HS-5 (cell line): ENCODE measurements at regions not wholly inside any gene's neighbourhood (a gene's known extent, or its start where the extent isn't known, plus 50 kb on each side); places are given as distances from the start of the nearest gene placed in this dataset.

ENCODE experiments used
- DNase-seq: peaks from one replicate; pipeline ENCODE4 v3.0.0-alpha.2; 2012; ENCODE audit warnings: low read depth

DNA sequence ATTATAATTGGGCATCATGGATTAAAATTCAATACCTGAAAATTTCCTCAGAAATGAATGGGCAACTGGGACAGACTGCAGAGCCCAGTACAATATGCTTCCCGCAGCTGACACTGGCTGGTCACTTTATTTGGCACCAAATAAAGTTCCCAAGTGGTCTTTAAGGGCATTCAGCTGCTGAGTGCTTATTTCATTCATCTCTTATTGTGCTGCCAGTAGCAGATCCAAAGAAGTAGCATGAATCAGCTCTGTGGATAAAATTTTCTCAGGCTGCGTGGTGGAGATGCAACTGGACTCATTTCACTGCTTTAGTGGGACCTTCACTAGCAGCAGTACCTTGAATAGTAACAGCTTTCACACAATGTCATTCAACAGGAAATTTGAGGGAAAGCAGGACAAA, 226.3 kb upstream of the ADGRL2 start:
- no peak for DNase-seq

GRCh38 chr1:81573458-81573857, 227.3 kb upstream of the ADGRL2 start:
- DNase-seq: no peak

DNA sequence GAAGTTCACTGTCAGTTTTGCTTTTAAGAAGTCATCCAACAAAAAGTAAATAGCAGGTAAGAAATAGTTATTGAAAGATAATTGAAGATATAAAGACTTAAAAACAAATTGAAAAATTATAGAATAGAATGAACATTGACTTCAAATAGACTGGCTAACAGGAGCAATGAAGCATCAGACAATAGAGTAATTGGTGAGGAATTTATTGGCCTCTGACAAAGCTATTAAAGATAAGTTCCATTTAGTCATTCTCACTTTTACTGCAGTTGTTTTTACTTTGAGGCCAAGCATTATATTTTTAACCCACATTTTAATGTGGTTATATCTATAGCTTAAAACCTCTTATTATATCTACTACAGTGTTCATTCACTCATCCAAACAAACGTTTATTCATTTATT, 228.8 kb upstream of the ADGRL2 start:
- no peak for DNase-seq

- no peak for DNase-seq
Observed at GRCh38 chr1:81569761-81570160, 231.0 kb upstream of the ADGRL2 start.

DNA sequence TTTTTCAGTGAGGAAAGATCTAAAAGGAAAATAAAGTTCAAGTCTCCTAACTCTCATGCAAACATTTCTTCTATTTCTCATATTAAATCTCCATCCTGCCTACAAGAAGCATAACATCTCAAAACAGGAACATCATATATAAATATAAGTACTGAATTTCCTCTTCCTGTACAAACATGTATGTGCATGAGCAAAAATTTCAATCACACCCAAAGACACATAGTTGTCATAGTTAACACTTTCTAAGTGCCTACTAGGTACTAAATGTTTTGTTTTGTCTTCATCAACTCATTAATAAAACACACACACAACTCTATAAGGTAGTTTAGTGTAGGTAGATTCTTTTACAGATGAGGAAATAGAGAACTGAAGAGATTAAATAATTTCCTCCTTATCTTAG, 237.1 kb upstream of the ADGRL2 start:
- no peak for DNase-seq

GRCh38 chr1:81562934-81563333, 237.8 kb upstream of the ADGRL2 start:
- no peak for DNase-seq

DNA sequence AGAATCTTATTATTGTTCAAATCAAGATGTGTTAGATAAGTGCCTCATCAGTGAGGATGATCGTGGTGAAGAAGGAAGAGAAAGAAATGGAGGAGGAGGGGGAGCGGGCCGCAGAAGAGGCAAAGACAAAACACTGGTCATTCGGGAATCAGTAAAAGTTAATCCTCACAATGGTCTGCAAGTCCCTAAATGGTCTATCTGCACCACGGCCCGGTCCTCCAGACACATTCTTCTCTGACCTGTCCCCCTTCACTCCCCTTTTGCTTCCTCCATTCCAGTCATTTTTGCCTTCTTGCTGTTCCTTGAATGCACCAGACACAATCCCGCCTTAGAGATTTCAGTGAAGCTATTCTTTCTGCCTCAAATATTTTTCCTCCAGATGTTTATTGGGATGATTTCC, 240.1 kb upstream of the ADGRL2 start:
- DNase-seq: no peak

DNA sequence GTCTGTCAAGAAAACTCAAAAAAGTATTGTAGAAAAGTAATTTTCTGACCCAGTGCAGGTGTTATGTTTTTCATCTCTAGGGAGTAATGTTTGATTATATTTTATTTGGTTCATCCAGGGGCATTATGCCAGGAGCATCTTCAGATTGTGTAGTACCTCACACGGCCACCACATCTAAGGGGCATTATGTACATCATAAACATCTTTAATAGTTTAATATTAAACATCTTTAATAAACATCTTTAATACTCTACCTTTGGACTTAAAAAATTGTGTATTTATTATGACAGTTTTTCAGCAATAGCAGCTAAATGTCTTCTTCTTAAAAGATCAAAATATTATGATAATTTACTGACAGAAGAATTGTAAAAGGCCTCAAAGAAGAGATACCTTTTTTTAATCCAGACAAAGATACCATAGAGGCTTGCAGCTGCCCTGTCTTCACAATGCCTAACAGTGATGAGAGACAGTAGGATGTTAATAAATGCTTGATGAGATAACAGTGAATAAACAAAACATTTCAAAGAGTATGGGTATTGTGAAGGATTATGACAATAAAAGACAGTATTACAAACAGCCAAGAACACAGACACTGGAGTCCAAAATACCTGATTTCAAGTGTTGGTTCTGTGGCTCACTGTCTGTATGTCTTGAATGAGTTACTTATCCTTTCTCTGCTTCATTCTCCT, 240.9 kb upstream of the ADGRL2 start:
- DNase-seq: no peak

DNA sequence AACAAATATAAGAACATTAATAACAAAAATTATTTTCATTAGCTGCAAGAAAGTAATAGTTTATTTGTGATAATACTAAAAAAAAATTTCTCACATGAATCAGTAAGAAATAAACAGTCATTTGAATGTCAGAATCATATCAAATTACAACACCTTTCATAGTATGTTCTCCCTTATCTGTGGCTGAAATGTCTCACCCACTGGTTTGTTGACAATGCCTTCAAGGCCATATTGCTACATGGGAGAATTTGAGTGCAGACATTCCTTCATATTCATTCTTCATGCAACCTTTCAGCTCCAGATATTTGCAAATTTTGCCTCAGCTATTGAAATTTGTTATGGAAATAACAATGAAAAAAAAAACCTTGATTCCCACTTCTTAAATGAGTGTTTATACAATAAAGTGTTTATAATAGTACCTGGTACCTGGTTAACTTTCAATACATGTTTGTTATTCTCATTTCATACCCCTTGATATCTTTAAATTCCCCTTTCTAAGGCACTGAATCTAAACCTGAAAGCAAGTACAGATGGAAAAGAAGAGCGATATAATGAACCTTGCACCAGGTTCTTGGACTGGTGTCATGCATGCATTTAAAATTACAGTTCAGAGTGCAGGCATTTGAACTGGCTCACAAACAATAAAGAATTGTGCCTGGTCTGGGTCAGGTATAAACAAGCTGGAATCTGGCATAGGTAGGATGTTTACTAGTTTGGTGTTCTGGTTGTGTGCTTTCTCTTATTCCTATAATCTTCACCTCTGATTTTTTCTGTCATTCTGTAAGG, 242.2 kb upstream of the ADGRL2 start:
- no peak for DNase-seq

- DNase-seq: no peak
Observed at GRCh38 chr1:81556968-81557367, 243.8 kb upstream of the ADGRL2 start.

DNA sequence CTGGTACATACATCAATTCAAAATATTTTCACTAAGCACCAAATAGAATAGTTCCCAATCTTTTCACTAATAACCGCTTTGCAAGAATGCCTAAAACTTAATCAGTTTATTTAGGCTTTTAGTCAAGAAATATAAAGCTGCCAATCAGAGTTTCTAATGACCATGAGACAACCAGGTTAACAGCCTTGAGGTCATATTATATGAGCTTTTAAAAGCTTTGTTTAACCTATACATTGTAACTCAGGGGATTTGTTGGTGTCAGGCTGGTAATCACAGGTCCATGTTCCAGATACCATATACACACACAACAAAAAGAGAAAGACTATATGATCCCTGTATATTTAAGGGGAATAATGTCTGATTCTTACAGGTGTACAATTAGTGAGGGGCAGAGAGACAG, 246.2 kb upstream of the ADGRL2 start:
- DNase-seq: no peak

GRCh38 chr1:81554108-81554507, 246.6 kb upstream of the ADGRL2 start:
- no peak for DNase-seq

GRCh38 chr1:81553503-81553902, 247.2 kb upstream of the ADGRL2 start:
- DNase-seq: no peak

DNA sequence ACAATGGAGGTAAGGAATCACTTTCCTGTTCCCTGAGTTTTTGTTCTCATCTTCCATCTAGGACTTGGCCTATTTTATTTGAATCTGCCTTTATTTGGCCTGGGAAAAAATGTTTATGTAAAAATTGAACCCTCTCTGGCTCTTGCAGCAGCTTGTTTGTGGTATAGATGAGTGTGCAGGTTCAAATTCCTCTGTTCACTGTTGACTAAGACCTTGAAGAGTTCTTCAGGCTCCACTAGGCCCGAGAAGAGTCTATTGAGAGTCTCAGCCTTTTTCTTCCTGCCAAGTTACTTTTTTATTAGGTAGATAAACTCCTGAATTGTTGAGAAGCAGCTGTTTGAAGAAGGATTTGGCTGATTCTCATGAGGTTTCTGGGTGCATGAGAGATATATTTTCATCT, 248.8 kb upstream of the ADGRL2 start:
- DNase-seq: no peak

- no peak for DNase-seq
Observed at GRCh38 chr1:81550753-81551152, 250.0 kb upstream of the ADGRL2 start.

DNA sequence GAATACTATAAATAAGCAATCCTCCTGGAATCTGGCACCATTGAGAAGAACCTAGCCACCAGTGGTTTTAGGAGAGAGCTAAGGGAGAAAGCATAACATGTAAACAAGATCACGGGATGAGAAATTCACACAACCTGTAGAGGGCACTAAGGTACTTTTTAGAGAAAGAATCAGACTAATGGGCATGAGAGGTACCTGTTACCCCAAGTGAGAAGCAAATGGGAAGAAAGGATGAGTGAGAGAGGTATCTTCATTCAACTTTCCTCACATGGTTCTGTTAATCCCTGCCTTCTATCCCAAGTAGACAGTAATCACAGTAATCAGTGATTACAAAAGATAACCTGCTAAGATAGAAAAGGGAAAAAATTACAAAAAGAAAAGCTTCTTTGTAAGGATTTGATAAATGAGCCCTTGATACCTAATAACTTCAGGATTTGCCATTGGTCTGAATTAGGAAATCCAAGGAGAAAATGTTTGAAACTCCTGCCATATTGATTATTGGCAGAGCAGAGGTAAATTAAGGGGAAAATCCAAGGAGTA, 251.1 kb upstream of the ADGRL2 start:
- peak; percentile 13 for DNase-seq

- DNase-seq: no peak
Observed at GRCh38 chr1:81548918-81549587, 251.7 kb upstream of the ADGRL2 start.

DNA sequence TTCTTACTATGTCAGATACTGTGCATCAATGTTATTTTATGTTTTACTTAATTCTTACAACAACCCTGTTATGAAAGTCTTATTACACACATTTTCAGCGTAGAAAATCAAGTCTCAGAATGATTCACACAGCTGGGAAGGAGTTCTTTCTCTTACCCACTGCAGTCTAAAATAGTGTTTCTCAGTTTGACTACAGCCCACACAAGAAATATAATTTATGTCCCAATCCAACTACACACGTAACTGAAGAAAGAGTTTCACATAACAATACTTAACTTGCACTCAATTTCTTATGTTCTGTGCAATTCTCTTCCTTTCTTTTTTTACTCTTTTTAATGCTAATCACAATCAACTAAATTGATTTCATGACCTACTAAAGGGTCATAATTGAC, 252.8 kb upstream of the ADGRL2 start:
- DNase-seq: no peak

GRCh38 chr1:81547261-81547911, 253.3 kb upstream of the ADGRL2 start:
- no peak for DNase-seq

- DNase-seq: no peak
Observed at GRCh38 chr1:81545734-81546133, 255.0 kb upstream of the ADGRL2 start.

GRCh38 chr1:81543764-81544163, 257.0 kb upstream of the ADGRL2 start:
- no peak for DNase-seq

DNA sequence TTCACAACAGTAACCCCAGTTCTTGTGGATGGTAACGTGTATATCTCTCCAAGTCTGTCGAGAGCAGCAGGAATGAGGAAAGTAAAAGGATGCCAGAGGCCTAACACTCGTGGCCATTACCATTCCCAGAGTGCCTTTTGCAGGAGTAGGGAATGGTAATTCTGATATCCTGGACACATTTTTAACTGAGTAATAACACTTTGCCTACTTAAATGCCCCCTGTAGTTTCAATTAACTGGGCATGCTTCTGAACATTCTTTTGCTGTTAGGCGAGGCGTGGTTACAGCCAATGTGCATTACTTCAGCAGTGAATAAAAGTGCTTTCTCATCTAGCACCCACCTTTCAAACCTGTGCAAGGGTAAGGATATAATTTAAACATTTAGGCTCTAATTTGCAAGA, 258.5 kb upstream of the ADGRL2 start:
- DNase-seq: no peak
